ENCODE measurements at regions not wholly inside any gene's neighbourhood (a gene's known extent, or its start where the extent isn't known, plus 50 kb on each side); places are given as distances from the start of the nearest gene placed in this dataset.
"Not testable (repeated sequence)": the region's sequence is repeated elsewhere in the genome, so short reads cannot be mapped to it uniquely, and the experiment has no call there.

DNA sequence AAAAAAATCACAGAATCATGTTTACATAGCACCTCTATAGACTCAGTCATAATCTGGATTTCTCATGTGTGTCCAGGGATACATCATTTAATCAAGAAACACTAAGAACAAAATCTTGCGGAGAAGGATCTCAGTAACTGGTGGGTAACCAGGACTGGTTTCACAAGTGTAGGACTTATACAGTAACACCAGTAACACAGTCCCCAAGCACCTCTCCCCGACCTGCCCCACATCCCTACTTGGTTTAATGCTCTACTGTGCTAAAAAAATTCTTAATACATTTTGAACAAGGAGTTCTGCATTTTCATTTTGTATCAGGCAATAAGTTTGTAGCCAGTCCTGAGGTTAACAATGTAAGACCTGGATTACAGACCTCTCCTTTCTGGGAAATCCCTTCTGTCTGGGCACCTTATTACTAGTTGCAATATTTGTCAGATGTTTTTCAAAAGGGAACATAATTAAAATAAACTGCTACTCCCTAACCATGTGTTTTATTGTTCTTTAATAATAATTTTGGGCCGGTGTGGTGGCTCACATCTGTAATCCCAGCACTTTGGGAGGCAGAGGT is 57.6 kb upstream of the BBX start:
- DNase-seq (ENCODE audit: low read depth, low spot score), result no peak

GRCh38 chr3:107468782-107469181 is 54.0 kb upstream of the BBX start:
- DNase-seq (ENCODE audit: low read depth, low spot score), result no peak

DNA sequence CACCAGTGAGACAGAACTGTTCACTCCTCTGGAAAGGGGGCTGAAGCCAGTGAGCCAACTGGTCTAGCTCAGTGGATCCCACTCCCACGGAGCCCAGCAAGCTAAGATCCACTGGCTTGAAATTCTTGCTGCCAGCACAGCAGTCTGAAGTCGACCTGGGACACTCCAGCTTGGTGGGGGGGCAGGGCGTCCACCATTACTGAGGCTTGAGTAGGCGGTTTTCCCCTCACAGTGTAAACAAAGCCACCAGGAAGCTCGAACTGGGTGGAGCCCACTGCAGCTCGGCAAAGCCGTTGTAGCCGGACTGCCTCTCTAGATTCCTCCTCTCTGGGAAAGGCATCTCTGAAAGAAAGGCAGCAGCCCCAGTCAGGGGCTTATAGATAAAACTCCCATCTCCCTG is 52.3 kb upstream of the BBX start:
- DNase-seq (ENCODE audit: low read depth, low spot score), result not testable (repeated sequence)

Measured in smooth muscle cell of the brain vasculature (primary cell).